K562 (cell line): ENCODE measurements at regions not wholly inside any gene's neighbourhood (a gene's known extent, or its start where the extent isn't known, plus 50 kb on each side); places are given as distances from the start of the nearest gene placed in this dataset.
A peak's percentile ranks its signal among the peaks of the same experiment; 100 is the strongest.

Experiments used
- ARID3B ChIP-seq: fragments of 250-450 bp; sonication (Bioruptor Pico); IDR thresholded peaks from 2 replicates; pipeline ENCODE4 v1.4.0; 2020; ENCODE audit warnings: borderline replicate concordance
- CHD1 ChIP-seq: fragments of 200-600 bp; sonication (generic); IDR thresholded peaks from one replicate; pipeline ENCODE4 v1.6.1; 2012; ENCODE audit warnings: mild to moderate bottlenecking, moderate library complexity, low read length, inconsistent platforms
- COPS2 ChIP-seq: fragments of 450-650 bp; conservative IDR thresholded peaks from 2 replicates; pipeline ENCODE4 v1.6.1; 2016; ENCODE audit warnings: mild to moderate bottlenecking, moderate library complexity
- CTBP1 ChIP-seq: fragments of 450-650 bp; IDR thresholded peaks from 2 replicates; pipeline ENCODE4 v1.6.1; 2016; ENCODE audit warnings: borderline replicate concordance
- E2F8 ChIP-seq: fragments of 450-650 bp; IDR thresholded peaks from 2 replicates; pipeline ENCODE4 v1.7.1; 2018; ENCODE audit warnings: mild to moderate bottlenecking, low read depth; ENCODE audit not compliant: partially characterized antibody
- FOXA1 ChIP-seq: fragments of 450-650 bp; IDR thresholded peaks from 2 replicates; pipeline ENCODE4 v1.6.1; 2016; ENCODE audit warnings: mild to moderate bottlenecking, borderline replicate concordance
- FUS ChIP-seq: fragments of 200-400 bp; formaldehyde crosslinking; optimal IDR thresholded peaks from 2 replicates; pipeline ENCODE3; 2017; ENCODE audit warnings: low read depth, low read length
- HDAC2 ChIP-seq: fragments of 450-650 bp; IDR thresholded peaks from 2 replicates; pipeline ENCODE4 v1.6.1; 2016; ENCODE audit warnings: mild to moderate bottlenecking
- HDAC6 ChIP-seq: IDR thresholded peaks from 2 replicates; pipeline ENCODE4 v1.6.1; 2012; ENCODE audit warnings: low read depth, mild to moderate bottlenecking, control low read depth, inconsistent platforms, low read length, moderate library complexity
- MAFF ChIP-seq: IDR thresholded peaks from 2 replicates; pipeline ENCODE4 v1.6.1; 2012; ENCODE audit warnings: low read length, improper control_type of control experiment
- MCM2 ChIP-seq: fragments of 450-650 bp; IDR thresholded peaks from 2 replicates; pipeline ENCODE4 v1.6.1; 2017; ENCODE audit warnings: low read depth, mild to moderate bottlenecking
- MEF2D ChIP-seq: conservative IDR thresholded peaks from 2 replicates; pipeline ENCODE4 v1.6.1; 2016; ENCODE audit warnings: low read depth, missing genetic modification characterization, missing compliant biosample characterization
- NCOA4 ChIP-seq: fragments of 450-650 bp; IDR thresholded peaks from 2 replicates; pipeline ENCODE4 v1.6.1; 2018; ENCODE audit warnings: mild to moderate bottlenecking; ENCODE audit not compliant: partially characterized antibody
- NEUROD1 ChIP-seq: fragments of 150-350 bp; IDR thresholded peaks from 2 replicates; pipeline ENCODE4 v1.6.1; 2014; ENCODE audit warnings: borderline replicate concordance, low read length, low read depth; ENCODE audit not compliant: partially characterized antibody
- NR4A1 ChIP-seq, 2 experiments: fragments of 250-450 bp in 1 of 2; fragments of 450-650 bp in 1 of 2; sonication (Bioruptor Pico) in 1 of 2; IDR thresholded peaks; 2 replicates each; pipeline versions ENCODE4 v1.4.0 to v1.6.1; 2016 to 2020; ENCODE audit warnings: mild to moderate bottlenecking in 2 of 2, missing compliant biosample characterization in 1 of 2, missing genetic modification characterization in 1 of 2, moderate library complexity in 1 of 2
- PHTF2 ChIP-seq: fragments of 250-450 bp; sonication (Bioruptor Pico); IDR thresholded peaks from 2 replicates; pipeline ENCODE4 v1.5.0; 2021; ENCODE audit warnings: mild to moderate bottlenecking
- RFX1 ChIP-seq: fragments of 450-650 bp; IDR thresholded peaks from 2 replicates; pipeline ENCODE4 v1.6.1; 2016; ENCODE audit warnings: mild to moderate bottlenecking, moderate library complexity
- RNF2 ChIP-seq: sonication (generic); IDR thresholded peaks from 2 replicates; pipeline ENCODE4 v1.6.1; 2016
- SMAD4 ChIP-seq: fragments of 250-450 bp; sonication (Bioruptor Pico); conservative IDR thresholded peaks from 2 replicates; pipeline ENCODE4 v1.8.0; 2021; ENCODE audit warnings: inconsistent platforms, mild to moderate bottlenecking, moderate library complexity
- STAT5B ChIP-seq: fragments of 250-450 bp; sonication (Bioruptor Pico); IDR thresholded peaks from 2 replicates; pipeline ENCODE4 v1.8.0; 2021; ENCODE audit warnings: mild to moderate bottlenecking, inconsistent platforms
- ZFP30 ChIP-seq: fragments of 250-450 bp; sonication (Bioruptor Pico); IDR thresholded peaks from 2 replicates; pipeline ENCODE4 v1.8.0; 2022; ENCODE audit warnings: moderate library complexity, mild to moderate bottlenecking, inconsistent platforms, borderline replicate concordance
- ZKSCAN8 ChIP-seq: fragments of 200-800 bp; sonication (Bioruptor generic); IDR thresholded peaks from 2 replicates; pipeline ENCODE4 v1.6.1; 2016; ENCODE audit warnings: missing genetic modification characterization, missing compliant biosample characterization
- ZNF124 ChIP-seq: sonication (generic); formaldehyde crosslinking; IDR thresholded peaks from 2 replicates; pipeline ENCODE4 v1.8.1; 2022; ENCODE audit warnings: missing genetic modification reagents
- ZNF280B ChIP-seq: fragments of 250-450 bp; sonication (Bioruptor Pico); IDR thresholded peaks from 2 replicates; pipeline ENCODE4 v1.5.1; 2021; ENCODE audit warnings: mild to moderate bottlenecking
- TF ChIP-seq, protein P1 (sequence below): fragments of 450-650 bp; IDR thresholded peaks from 2 replicates; pipeline ENCODE4 v1.6.1; 2016; ENCODE audit warnings: antibody characterized with exemption

GRCh38 chr16:79845734-79846135 is 245.2 kb upstream of the MAF start (continued):
- no peak for TF ChIP-seq ARID3B (CRISPR knock-in tag)
- TF ChIP-seq SMAD4: no peak; the same call in 1 of the 2 replicates
- no peak for TF ChIP-seq FUS
- TF ChIP-seq STAT5B (CRISPR knock-in tag): no peak
- peak; percentile 29; the same call in 1 of the 2 replicates for TF ChIP-seq CTBP1
- TF ChIP-seq PHTF2 (CRISPR knock-in tag): no peak
- TF ChIP-seq ZNF124 (CRISPR knock-in tag): no peak
- TF ChIP-seq ZFP30 (CRISPR knock-in tag): no peak
- no peak for TF ChIP-seq FOXA1
- peak; percentile 67; the same call in 1 of the 2 replicates for TF ChIP-seq RNF2
- no peak for TF ChIP-seq NR4A1 (CRISPR knock-in tag; IDR thresholded peaks at IDR 0.05)
- TF ChIP-seq NR4A1 (tag; IDR thresholded peaks at IDR 0.05): no peak
- no peak for TF ChIP-seq ZNF280B (CRISPR knock-in tag)
- no peak for TF ChIP-seq CHD1
- no peak for TF ChIP-seq RFX1
- no peak for TF ChIP-seq HDAC6
- no peak for TF ChIP-seq COPS2
- TF ChIP-seq MCM2: no peak
- TF ChIP-seq E2F8: no peak
- no peak for TF ChIP-seq MEF2D
- no peak for TF ChIP-seq NCOA4
- TF ChIP-seq, protein P1, sequence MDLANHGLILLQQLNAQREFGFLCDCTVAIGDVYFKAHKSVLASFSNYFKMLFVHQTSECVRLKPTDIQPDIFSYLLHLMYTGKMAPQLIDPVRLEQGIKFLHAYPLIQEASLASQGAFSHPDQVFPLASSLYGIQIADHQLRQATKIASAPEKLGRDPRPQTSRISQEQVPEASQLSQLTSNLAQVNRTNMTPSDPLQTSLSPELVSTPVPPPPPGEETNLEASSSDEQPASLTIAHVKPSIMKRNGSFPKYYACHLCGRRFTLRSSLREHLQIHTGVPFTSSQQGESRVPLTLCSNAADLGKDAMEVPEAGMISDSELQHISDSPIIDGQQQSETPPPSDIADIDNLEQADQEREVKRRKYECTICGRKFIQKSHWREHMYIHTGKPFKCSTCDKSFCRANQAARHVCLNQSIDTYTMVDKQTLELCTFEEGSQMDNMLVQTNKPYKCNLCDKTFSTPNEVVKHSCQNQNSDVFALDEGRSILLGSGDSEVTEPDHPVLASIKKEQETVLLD: no peak
- no peak for TF ChIP-seq ZKSCAN8 (CRISPR knock-in tag)
- TF ChIP-seq HDAC2: no peak
- TF ChIP-seq MAFF: peak; percentile 95
- TF ChIP-seq NEUROD1: no peak
